Ovary (tissue), 7 donors: ENCODE measurements at regions not wholly inside any gene's neighbourhood (a gene's known extent, or its start where the extent isn't known, plus 50 kb on each side); places are given as distances from the start of the nearest gene placed in this dataset.

Experiments used
- DNase-seq, 5 donors: peaks; one replicate each; pipeline ENCODE4 v3.0.0-alpha.2; 2019 to 2020
- H3K27ac ChIP-seq, 2 donors: fragments of 200-600 bp; one replicate each; pipeline versions ENCODE4 v1.5.1 to v1.8.0; 2019 to 2022
- H3K27me3 ChIP-seq: fragments of 200-600 bp; one replicate; pipeline ENCODE4 v1.8.0; 2022
- H3K36me3 ChIP-seq: fragments of 200-600 bp; sonication (generic); one replicate; pipeline ENCODE4 v1.5.1; 2019
- H3K4me1 ChIP-seq: one replicate; pipeline ENCODE4 v1.8.1; 2013; ENCODE audit warnings: mild to moderate bottlenecking, moderate library complexity; ENCODE audit not compliant: insufficient read depth
- H3K4me3 ChIP-seq: fragments of 200-600 bp; sonication (generic); one replicate; pipeline ENCODE4 v1.5.1; 2017
- H3K9me3 ChIP-seq, 2 donors: fragments of 200-600 bp in 1 of 2; sonication (generic) in 1 of 2; one replicate each; pipeline versions ENCODE4 v1.5.1 to v1.8.1; 2013 to 2019; ENCODE audit warnings: mild to moderate bottlenecking in 1 of 2, moderate library complexity in 1 of 2
- CTCF ChIP-seq, 3 donors: fragments of 450-650 bp in 2 of 3; fragments of 200-600 bp in 1 of 3; IDR thresholded peaks; one replicate each; pipeline versions ENCODE4 v1.5.1 to v1.8.0; 2016 to 2022; ENCODE audit warnings: antibody characterized with exemption in 3 of 3, mild to moderate bottlenecking in 1 of 3
- EP300 ChIP-seq: sonication (generic); formaldehyde crosslinking; IDR thresholded peaks from one replicate; pipeline ENCODE4 v1.6.1; 2017; ENCODE audit warnings: antibody characterized with exemption
- POLR2A ChIP-seq: fragments of 450-650 bp; IDR thresholded peaks from one replicate; pipeline ENCODE4 v1.6.1; 2017; ENCODE audit warnings: antibody characterized with exemption, mild to moderate bottlenecking, moderate library complexity
- WGBS, 3 donors: extraction: QIAGEN DNeasy Blood & Tissue Kit in 1 of 3; methylation state at CpG; one replicate each; pipeline versions ENCODE4 v1.1.5 to v1.1.7; 2013 to 2017; 5-methylcytosine and 5-hydroxymethylcytosine counted together
- intact Hi-C, 4 donors: fragments of 100-400 bp; cut with DNase I; formaldehyde crosslinking; loops; one replicate each; pipeline versions ENCODE4 v1.11.0 to v1.15.1; 2022 to 2023
- donor health status: DM: no; HTN: no; CAD: no; lungs with moderate emphysema.
- donor health status: DM: no; HTN: no; CAD: no.
- donor health status: Bipolar disorder and iron deficiency.
- donor health status: DM: no; HTN: no; CAD: no.
- donor health status: DM: yes; HTN: yes; CAD: no.

- no peaks in the 10 kb centered on the region for H3K36me3 ChIP-seq
- intact Hi-C loops, result no loop called here
- H3K4me3 ChIP-seq, result no peak overlapping the region
- H3K27me3 ChIP-seq, result no peaks in the 10 kb centered on the region
- TF ChIP-seq POLR2A (no peak), CTCF (IDR thresholded peaks at IDR 0.05) (no peak), EP300 (no peak)
- H3K27ac ChIP-seq, result no peak overlapping the region
- no peaks in the 10 kb centered on the region for H3K4me1 ChIP-seq
- H3K9me3 ChIP-seq, result no peaks in the 10 kb centered on the region
- 76 to 81% (median 79%) methylated on average over 8 of the region's 8 CpGs for WGBS, 3 donors
- DNase-seq, result no peak
Observed at GRCh38 chr11:116507849-116508695, 264.7 kb downstream of the BUD13 start.

- Histone ChIP-seq H3K4me1 (no peaks in the 10 kb centered on the region), H3K36me3 (no peaks in the 10 kb centered on the region), H3K9me3 (no peaks in the 10 kb centered on the region), H3K27ac (no peak overlapping the region), H3K4me3 (no peak overlapping the region), H3K27me3 (no peaks in the 10 kb centered on the region)
- TF ChIP-seq POLR2A (no peak), EP300 (no peak), CTCF (IDR thresholded peaks at IDR 0.05) (no peak)
- no peak for DNase-seq
- intact Hi-C loops, result no loop called here
- 85 to 90% (median 89%) methylated on average over 4 of the region's 4 CpGs for WGBS, 3 donors
Observed at GRCh38 chr11:116507016-116507415, 265.8 kb downstream of the BUD13 start.

- 74 to 80% (median 79%) methylated on average over 6 of the region's 6 CpGs for WGBS, 3 donors
- DNase-seq, result no peak
- TF ChIP-seq CTCF (IDR thresholded peaks at IDR 0.05), result no peak
- no peak for TF ChIP-seq POLR2A
- no peak for TF ChIP-seq EP300
- Histone ChIP-seq H3K27ac (no peak overlapping the region), H3K27me3 (no peaks in the 10 kb centered on the region), H3K9me3 (no peaks in the 10 kb centered on the region), H3K4me3 (no peak overlapping the region), H3K4me1 (no peaks in the 10 kb centered on the region), H3K36me3 (no peaks in the 10 kb centered on the region)
- intact Hi-C loops, result no loop called here
Observed at GRCh38 chr11:116506263-116506825, 266.4 kb downstream of the BUD13 start.

GRCh38 chr11:116505298-116506262 lies 267.2 kb downstream of the BUD13 start:
- TF ChIP-seq POLR2A, result no peak
- TF ChIP-seq EP300, result no peak
- TF ChIP-seq CTCF (IDR thresholded peaks at IDR 0.05), result no peak
- H3K4me3 ChIP-seq, result no peak overlapping the region
- no peak overlapping the region for H3K27ac ChIP-seq
- H3K27me3 ChIP-seq, result no peaks in the 10 kb centered on the region
- DNase-seq, result no peak
- 34 to 55% (median 42%) methylated on average over 12 of the region's 12 CpGs for WGBS, 3 donors
- H3K4me1 ChIP-seq, result no peaks in the 10 kb centered on the region
- H3K9me3 ChIP-seq, result no peaks in the 10 kb centered on the region
- intact Hi-C loops, result no loop called here
- H3K36me3 ChIP-seq, result no peaks in the 10 kb centered on the region
